ENCODE measurements at regions not wholly inside any gene's neighbourhood (a gene's known extent, or its start where the extent isn't known, plus 50 kb on each side); places are given as distances from the start of the nearest gene placed in this dataset.

DNA sequence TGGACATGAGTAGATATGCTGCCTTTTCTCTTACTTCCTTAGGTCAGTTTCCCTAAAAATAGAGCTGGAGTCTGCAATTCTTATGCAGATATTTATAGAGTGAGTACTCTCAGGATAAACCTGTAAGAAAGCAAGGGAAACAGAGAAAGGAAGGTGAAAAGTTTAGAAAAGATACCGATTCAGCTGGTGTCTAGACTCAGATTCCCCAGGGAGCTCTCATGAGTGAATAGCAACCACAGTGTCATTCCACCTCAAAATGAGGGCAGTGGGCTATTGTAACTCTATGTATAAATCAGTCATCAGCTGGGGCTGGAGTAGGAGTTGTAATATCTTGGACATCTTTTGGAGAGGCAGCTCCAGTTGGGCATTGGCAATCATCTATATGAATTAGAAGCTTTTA is 1485.1 kb upstream of the TMEFF2 start:
- no peak for DNase-seq (ENCODE audit: low spot score)
- no peak for TF ChIP-seq CTCF (IDR thresholded peaks at IDR 0.05; ENCODE audit: extremely low read depth, insufficient read depth, missing control alignments)
- in situ Hi-C loops (cut with MboI; ENCODE audit: low pct_unique_long_range_greater_than_20kb, low sequenced_read_pairs, unreplicated experiment): no loop called here

GRCh38 chr2:193670478-193670877 is 1475.7 kb upstream of the TMEFF2 start:
- in situ Hi-C loops (cut with MboI; ENCODE audit: low pct_unique_long_range_greater_than_20kb, low sequenced_read_pairs, unreplicated experiment): no loop called here
- no peak for TF ChIP-seq CTCF (IDR thresholded peaks at IDR 0.05; ENCODE audit: extremely low read depth, insufficient read depth, missing control alignments)
- DNase-seq (ENCODE audit: low spot score): no peak

GRCh38 chr2:193668557-193669323 is 1474.0 kb upstream of the TMEFF2 start:
- in situ Hi-C loops (cut with MboI; ENCODE audit: low pct_unique_long_range_greater_than_20kb, low sequenced_read_pairs, unreplicated experiment): no loop called here
- TF ChIP-seq CTCF (IDR thresholded peaks at IDR 0.05; ENCODE audit: extremely low read depth, insufficient read depth, missing control alignments): no peak
- no peak for DNase-seq (ENCODE audit: low spot score)

DNA sequence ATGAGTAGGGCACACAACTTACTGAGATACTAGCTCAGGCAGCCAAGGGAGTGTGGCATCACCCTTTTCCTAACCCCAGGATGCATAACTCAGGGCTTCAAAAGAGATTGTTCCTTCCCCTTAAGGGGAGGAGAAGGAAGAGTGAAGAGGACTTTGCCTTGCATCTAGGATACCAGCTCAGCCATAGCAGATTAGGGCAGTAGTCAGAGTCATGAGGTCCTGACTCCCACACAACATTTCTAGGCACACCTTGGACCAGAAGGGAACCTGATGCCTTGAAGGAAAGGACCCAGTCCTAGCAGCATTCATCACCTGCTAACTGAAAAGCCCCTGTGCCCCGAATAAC is 1433.2 kb upstream of the TMEFF2 start:
- TF ChIP-seq CTCF (IDR thresholded peaks at IDR 0.05; ENCODE audit: extremely low read depth, insufficient read depth, missing control alignments): no peak
- DNase-seq (ENCODE audit: low spot score): no peak
- in situ Hi-C loops (cut with MboI; ENCODE audit: low pct_unique_long_range_greater_than_20kb, low sequenced_read_pairs, unreplicated experiment): no loop called here

DNA sequence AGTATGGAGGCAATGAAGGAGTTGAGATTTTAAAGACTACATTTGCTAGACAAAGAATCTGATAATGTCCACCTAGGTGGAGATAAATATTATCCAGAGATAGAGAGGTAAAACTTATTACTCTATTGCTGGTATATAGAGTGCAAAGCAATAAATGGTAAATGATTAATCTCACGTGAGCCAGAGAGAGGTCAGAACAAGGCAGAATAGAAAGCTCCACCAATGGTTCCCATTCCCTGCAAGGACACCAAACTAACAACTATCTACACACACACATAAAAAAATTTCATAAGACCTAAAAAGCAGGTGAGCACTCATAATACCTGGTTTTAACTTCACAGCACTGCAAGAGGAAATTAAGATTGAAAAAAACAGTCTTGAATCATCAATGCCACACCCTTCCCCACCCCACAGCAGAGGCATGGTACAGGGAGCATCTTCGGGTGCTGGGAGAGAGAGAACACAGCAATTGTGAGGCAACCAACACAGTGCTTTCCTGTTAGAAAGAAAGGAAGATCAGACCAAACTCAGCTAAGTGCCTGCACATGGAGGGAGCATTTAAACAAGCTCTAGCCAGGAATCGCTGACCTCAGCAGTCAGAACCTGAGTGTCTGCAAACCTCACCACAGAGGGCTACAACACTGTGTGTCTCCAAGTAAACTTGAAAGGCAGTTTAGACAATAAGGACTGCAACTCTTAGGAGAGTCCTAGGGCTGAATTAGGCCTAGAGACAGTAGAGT is 1432.6 kb upstream of the TMEFF2 start:
- in situ Hi-C loops (cut with MboI; ENCODE audit: low pct_unique_long_range_greater_than_20kb, low sequenced_read_pairs, unreplicated experiment): no loop called here
- TF ChIP-seq CTCF (IDR thresholded peaks at IDR 0.05; ENCODE audit: extremely low read depth, insufficient read depth, missing control alignments): no peak
- DNase-seq (ENCODE audit: low spot score): no peak

DNA sequence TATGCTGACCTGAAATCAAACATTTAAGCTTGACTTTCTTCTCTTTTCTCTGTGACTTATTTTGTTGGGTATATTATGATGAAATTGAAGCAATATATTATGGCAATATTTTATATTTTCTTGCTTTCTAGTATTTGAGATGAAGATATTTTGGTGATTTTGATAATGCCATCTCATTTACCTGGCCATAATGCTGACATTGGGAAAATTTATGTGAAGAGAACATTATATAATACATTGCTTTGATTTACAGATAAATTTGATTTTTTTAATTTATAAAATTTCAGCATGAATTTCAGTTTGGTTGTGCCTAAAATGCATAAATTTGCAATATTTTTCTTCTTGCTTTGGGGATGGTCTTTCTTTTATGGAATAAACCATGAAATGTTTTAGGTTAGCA is 1413.7 kb upstream of the TMEFF2 start:
- in situ Hi-C loops (cut with MboI; ENCODE audit: low pct_unique_long_range_greater_than_20kb, low sequenced_read_pairs, unreplicated experiment): no loop called here

More for the DNA sequence above, 1413.7 kb upstream of the TMEFF2 start:
- TF ChIP-seq CTCF (IDR thresholded peaks at IDR 0.05; ENCODE audit: extremely low read depth, insufficient read depth, missing control alignments): no peak
- DNase-seq (ENCODE audit: low spot score): no peak
